GM18520 (cell line): ENCODE measurements at regions not wholly inside any gene's neighbourhood (a gene's known extent, or its start where the extent isn't known, plus 50 kb on each side); places are given as distances from the start of the nearest gene placed in this dataset.
A peak's percentile ranks its signal among the peaks of the same experiment; 100 is the strongest.

ENCODE experiments used
- ATAC-seq: cut with Tn5 transposase; IDR thresholded peaks from one replicate; pipeline ENCODE4 v1.9.1; 2021; ENCODE audit not compliant: unreplicated experiment

GRCh38 chr13:103573446-103573845 lies 507.2 kb upstream of the SLC10A2 start:
- ATAC-seq = no peak

- ATAC-seq = no peak
Observed at GRCh38 chr13:103568314-103568713, 502.1 kb upstream of the SLC10A2 start.

GRCh38 chr13:103557878-103558277 lies 491.7 kb upstream of the SLC10A2 start:
- ATAC-seq = no peak

GRCh38 chr13:103556681-103557080 lies 490.5 kb upstream of the SLC10A2 start:
- ATAC-seq = no peak

GRCh38 chr13:103547914-103548313 lies 481.7 kb upstream of the SLC10A2 start:
- ATAC-seq = no peak

- ATAC-seq = no peak
Observed at GRCh38 chr13:103546271-103546670, 480.1 kb upstream of the SLC10A2 start.

GRCh38 chr13:103542648-103543047 lies 476.4 kb upstream of the SLC10A2 start:
- ATAC-seq = no peak

GRCh38 chr13:103540382-103540765 lies 474.2 kb upstream of the SLC10A2 start:
- ATAC-seq = no peak

GRCh38 chr13:103539721-103540381 lies 473.6 kb upstream of the SLC10A2 start:
- ATAC-seq = no peak

- ATAC-seq = no peak
Observed at GRCh38 chr13:103539265-103539664, 473.0 kb upstream of the SLC10A2 start.

- no peak for ATAC-seq
Observed at GRCh38 chr13:103537616-103538015, 471.4 kb upstream of the SLC10A2 start.

GRCh38 chr13:103531278-103531677 lies 465.1 kb upstream of the SLC10A2 start:
- ATAC-seq = no peak

- no peak for ATAC-seq
Observed at GRCh38 chr13:103528437-103528836, 462.2 kb upstream of the SLC10A2 start.

- ATAC-seq = no peak
Observed at GRCh38 chr13:103525530-103525929, 459.3 kb upstream of the SLC10A2 start.

- ATAC-seq = no peak
Observed at GRCh38 chr13:103523858-103524257, 457.6 kb upstream of the SLC10A2 start.

- ATAC-seq = no peak
Observed at GRCh38 chr13:103521532-103521931, 455.3 kb upstream of the SLC10A2 start.

- no peak for ATAC-seq
Observed at GRCh38 chr13:103517768-103518102, 451.5 kb upstream of the SLC10A2 start.

GRCh38 chr13:103517066-103517767 lies 451.0 kb upstream of the SLC10A2 start:
- peak; percentile 77 for ATAC-seq

GRCh38 chr13:103516015-103516795 lies 450.0 kb upstream of the SLC10A2 start:
- ATAC-seq = no peak

- no peak for ATAC-seq
Observed at GRCh38 chr13:103515410-103515809, 449.2 kb upstream of the SLC10A2 start.

- no peak for ATAC-seq
Observed at GRCh38 chr13:103514619-103515018, 448.4 kb upstream of the SLC10A2 start.

- ATAC-seq = no peak
Observed at GRCh38 chr13:103514188-103514587, 448.0 kb upstream of the SLC10A2 start.
